Suppressor macrophage (primary cell): ENCODE measurements at regions not wholly inside any gene's neighbourhood (a gene's known extent, or its start where the extent isn't known, plus 50 kb on each side); places are given as distances from the start of the nearest gene placed in this dataset.
"Not testable (repeated sequence)": the region's sequence is repeated elsewhere in the genome, so short reads cannot be mapped to it uniquely, and the experiment has no call there.

Experiments
- DNase-seq, 4 experiments: peaks; one replicate each; pipeline ENCODE4 v3.0.0-alpha.2; 2020 to 2022

- no peak for DNase-seq
These were observed 639.4 kb upstream of the MIR17HG start for GRCh38 chr13:90708128-90708527.

DNA sequence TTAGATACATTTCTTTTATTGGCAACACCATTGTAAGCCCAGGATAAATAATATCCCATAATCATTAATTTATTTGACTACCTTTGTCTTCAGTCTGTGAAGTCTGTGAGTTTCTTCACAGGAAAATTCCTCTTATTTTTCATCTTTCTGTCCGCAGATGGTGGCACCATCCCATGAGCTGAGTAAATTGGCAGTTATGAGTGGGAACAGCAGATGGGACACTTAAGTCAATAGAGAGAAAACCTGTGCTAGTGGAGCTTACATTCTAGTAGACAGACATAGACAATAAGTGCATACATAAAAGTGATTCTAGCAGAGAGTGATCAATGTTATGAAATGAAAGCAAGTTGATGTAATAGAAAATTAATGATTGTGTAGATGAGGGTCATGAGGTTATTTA, 638.2 kb upstream of the MIR17HG start:
- no peak for DNase-seq

DNA sequence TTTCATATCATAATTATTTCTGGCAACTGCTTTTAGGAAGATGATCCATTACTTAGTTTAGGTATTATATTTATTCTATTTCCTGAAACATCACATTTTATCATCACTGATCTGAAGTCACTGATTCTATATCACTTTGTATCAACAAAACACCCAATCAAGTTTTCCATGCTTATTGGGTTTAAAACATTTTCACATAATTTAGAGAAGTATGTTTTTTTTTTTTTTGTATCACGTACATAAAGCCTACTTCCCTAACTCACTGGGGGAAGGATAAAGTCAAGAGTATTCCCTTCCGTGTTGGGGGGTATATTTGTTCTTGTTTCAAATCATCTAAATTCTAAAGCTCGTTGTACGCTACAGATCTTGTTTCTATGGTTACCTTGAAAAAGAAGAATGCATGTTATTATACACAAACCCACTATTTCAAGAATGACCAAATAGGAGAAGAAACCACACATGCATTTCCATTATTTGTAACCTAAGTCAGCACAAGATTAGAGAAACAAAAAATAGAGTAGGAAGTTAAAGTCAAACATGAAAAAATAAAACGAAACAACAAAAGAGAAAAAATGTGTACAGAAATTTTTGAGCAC, 637.2 kb upstream of the MIR17HG start:
- DNase-seq, result peak in 1 of 4 experiments; percentile 9

GRCh38 chr13:90713441-90714133, 633.9 kb upstream of the MIR17HG start:
- peak; percentile 50 to 81 (median 68) for DNase-seq

DNA sequence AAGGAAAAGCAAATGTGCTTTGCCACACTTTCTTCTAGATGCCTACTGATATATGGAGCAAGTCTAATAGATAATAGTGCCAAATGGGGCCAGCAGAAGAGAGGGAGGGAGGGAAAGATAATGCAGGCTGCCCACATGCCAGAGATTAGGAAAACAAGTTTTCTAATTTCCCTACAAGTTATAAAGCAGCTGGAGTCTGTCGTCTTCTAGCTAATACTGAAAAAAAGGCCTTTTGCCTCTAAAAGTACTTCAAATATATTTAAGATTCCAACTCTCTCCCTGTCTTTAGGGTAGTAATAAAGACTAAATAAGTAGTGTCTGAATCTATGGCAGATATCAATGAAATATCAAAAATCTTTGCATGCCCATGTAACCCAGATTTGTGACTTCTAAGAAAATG, 632.0 kb upstream of the MIR17HG start:
- DNase-seq, result no peak

GRCh38 chr13:90717451-90717936, 630.0 kb upstream of the MIR17HG start:
- DNase-seq, result peak in 2 of 4 experiments; percentile 6 to 16

GRCh38 chr13:90719461-90719860, 628.0 kb upstream of the MIR17HG start:
- no peak for DNase-seq

- no peak for DNase-seq
These were observed 625.5 kb upstream of the MIR17HG start for GRCh38 chr13:90721937-90722336.

- no peak for DNase-seq
These were observed 624.1 kb upstream of the MIR17HG start for GRCh38 chr13:90723381-90723780.

DNA sequence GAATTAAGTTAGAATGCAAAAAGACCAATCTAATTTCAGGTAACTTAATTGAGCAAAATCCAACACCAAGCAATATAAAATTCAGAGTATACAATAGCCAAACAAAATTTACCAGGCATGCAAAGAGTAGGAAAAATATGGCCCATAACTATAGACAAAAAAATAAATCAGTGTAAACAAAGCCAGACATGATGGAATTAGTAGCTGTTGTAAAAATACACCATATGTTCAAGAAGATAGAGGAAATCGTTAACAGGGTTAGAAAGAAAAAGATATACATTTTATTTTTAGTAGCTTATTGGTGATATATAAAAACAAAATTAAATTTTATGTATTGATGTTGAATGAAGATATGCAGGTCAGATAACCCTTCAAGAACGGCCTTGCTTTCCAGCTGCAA, 621.1 kb upstream of the MIR17HG start:
- no peak for DNase-seq

DNA sequence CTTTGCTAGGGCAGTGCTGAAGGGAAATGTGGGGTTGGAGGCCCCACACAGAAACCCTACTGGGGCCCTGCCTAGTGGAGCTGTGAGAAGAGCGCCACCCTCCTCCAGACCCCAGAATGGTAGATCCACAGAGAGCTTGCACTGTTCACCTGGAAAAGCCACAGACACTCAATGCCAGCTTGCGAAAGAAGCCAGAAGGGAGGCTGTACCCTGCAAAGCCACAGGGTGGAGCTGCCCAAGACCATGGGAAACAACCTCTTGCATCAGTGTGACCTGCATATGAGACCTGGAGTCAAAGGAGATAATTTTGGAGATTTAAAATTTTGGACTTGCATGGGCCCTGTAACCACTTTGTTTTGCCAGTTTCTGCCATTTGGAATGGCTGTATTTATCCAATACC, 615.4 kb upstream of the MIR17HG start:
- DNase-seq, result no peak

DNA sequence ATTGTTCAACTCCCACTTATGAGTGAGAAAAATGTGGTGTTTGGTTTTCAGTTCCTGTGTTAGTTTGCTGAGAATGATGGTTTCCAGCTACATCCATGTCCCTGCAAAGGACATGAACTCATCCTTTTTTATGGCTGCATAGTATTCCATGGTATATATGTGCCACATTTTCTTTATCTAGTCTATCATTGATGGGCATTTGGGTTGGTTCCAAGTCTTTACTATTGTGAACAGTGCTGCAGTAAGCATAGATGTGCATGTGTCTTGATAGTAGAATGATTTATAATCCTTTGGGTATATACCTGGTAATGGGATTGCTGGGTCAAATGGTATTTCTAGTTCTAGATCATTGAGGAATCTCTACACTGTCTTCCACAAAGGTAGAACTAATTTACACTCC, 613.0 kb upstream of the MIR17HG start:
- not testable (repeated sequence) for DNase-seq

GRCh38 chr13:90738881-90739280, 608.6 kb upstream of the MIR17HG start:
- no peak for DNase-seq

- DNase-seq, result no peak
These were observed 607.4 kb upstream of the MIR17HG start for GRCh38 chr13:90740099-90740498.

GRCh38 chr13:90742381-90742780, 605.1 kb upstream of the MIR17HG start:
- no peak for DNase-seq

DNA sequence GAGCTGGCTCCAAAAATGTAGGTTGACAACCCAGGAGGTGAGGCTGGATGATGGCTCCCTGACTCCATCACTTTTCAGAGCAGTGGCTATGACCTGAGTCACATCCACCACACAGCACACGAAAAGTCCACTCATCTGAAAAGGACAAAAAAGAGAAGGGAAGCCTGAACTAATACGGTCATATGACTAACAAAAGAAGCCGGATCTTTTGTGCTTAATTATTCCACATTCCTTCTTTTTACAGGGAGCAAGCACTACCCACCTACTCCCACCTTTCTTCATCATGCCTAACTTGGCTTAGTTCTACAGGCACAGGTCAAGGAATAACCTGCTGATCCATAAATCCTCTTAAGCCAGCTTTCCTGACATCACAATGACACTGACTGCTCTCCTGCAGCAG, 601.3 kb upstream of the MIR17HG start:
- DNase-seq, result no peak

DNA sequence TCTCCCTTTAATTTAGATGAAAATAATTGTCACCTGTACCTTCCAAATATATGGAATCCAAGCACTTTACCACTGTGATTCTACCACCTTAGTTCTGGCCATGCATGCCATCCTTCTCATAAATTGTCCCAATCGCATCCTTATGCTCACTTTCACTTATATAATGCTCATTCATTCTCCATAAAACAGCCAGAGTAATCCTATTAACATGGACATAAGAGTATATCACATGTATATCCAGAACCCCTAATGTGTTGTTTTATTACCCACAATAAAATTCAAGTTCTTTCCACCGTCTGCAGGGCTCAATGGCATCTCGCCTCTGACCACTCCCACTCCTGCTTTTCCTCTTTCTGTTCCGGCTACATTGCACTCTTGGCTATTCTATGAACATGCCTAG, 597.5 kb upstream of the MIR17HG start:
- no peak for DNase-seq

GRCh38 chr13:90751026-90751425, 596.5 kb upstream of the MIR17HG start:
- no peak for DNase-seq

- no peak for DNase-seq
These were observed 595.4 kb upstream of the MIR17HG start for GRCh38 chr13:90752070-90752469.

- DNase-seq, result no peak
These were observed 590.3 kb upstream of the MIR17HG start for GRCh38 chr13:90757127-90757680.

DNA sequence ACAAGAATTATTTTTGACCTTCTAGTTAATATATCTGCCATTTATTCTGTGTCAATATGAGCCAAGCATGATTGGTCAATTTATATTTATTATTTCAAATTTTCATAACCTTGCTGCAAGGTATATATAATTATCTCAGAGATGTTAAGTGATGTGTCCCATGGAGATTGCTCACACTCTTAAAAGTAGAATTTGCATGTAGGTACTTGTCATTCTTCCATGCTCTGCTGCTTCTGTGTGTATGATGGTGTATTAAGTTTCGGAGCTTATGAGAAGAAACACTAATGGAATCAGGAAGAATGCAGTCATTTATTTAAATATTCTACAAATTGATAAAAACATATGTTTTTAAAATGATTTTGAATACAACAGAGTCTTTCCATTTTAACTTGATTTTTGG, 586.8 kb upstream of the MIR17HG start:
- DNase-seq, result no peak

GRCh38 chr13:90763476-90764150, 583.9 kb upstream of the MIR17HG start:
- peak in 2 of 4 experiments; percentile 19 to 21 for DNase-seq

DNA sequence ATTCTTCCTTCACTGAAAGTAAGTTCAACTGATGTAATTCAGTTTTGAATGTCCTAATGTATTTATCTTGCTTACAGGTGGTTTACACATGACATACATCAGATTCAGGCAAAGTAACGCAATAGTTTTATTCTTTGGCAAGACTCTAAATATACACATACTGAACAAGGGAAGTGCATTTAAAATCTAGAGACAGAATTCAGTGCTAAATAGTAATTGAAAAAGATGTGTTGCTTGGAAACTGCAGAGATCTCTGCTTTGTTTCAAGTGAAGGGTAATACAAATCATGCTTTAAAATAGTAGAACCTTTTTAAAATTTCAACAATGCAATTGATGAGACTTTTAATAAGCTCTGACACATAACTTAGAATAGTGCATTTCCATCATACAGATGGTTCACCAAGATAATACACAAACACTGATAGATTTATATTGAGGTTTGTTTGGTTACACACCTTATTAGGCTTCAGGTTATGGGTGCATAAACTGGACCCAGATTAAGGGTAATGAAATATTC, 581.0 kb upstream of the MIR17HG start:
- no peak for DNase-seq
